22Rv1 (cell line): ENCODE measurements at regions not wholly inside any gene's neighbourhood (a gene's known extent, or its start where the extent isn't known, plus 50 kb on each side); places are given as distances from the start of the nearest gene placed in this dataset.
"Not testable (repeated sequence)": the region's sequence is repeated elsewhere in the genome, so short reads cannot be mapped to it uniquely, and the experiment has no call there.

Experiments used
- CTCF ChIP-seq: fragments of 450-650 bp; IDR thresholded peaks from 2 replicates; pipeline ENCODE4 v1.5.1; 2017; ENCODE audit warnings: mild to moderate bottlenecking
- ZFX ChIP-seq: fragments of 450-650 bp; IDR thresholded peaks from 2 replicates; pipeline ENCODE4 v1.6.1; 2017; ENCODE audit warnings: antibody characterized with exemption, borderline replicate concordance

GRCh38 chr10:22467393-22467792, 122.1 kb downstream of the SPAG6 start:
- not testable (repeated sequence) for TF ChIP-seq CTCF, ZFX
